WTC11 (cell line): ENCODE measurements at regions not wholly inside any gene's neighbourhood (a gene's known extent, or its start where the extent isn't known, plus 50 kb on each side); places are given as distances from the start of the nearest gene placed in this dataset.

Experiments used
- ATAC-seq: fragments of 200-7000 bp; cut with Tn5 transposase; 2 replicates; pipeline ENCODE4 v1.10.0; 2021; ENCODE audit warnings: mild to moderate bottlenecking, moderate library complexity
- CTCF ChIA-PET: fragments of 300-600 bp; sonication (Branson Sonifier 250); formaldehyde crosslinking; loops from one replicate; lab custom pipeline; 2021; ENCODE audit warnings: antibody characterized with exemption; lab: Charles Lee
- POLR2A ChIA-PET: fragments of 350-600 bp; sonication (Branson Sonifier 250); formaldehyde crosslinking; loops from one replicate; lab custom pipeline; 2021; ENCODE audit warnings: antibody characterized with exemption; lab: Charles Lee
- DNase-seq: peaks from one replicate; pipeline ENCODE4 v3.0.0; 2021; ENCODE audit warnings: low spot score
- H3K27ac Mint-ChIP-seq: 2 replicates; pipeline ENCODE4 v1.8.0; 2021; ENCODE audit warnings: mixed read lengths
- H3K27me3 Mint-ChIP-seq: 2 replicates; pipeline ENCODE4 v1.8.0; 2021; ENCODE audit warnings: low read depth, mild to moderate bottlenecking, moderate library complexity, mixed read lengths
- H3K36me3 Mint-ChIP-seq: 2 replicates; pipeline ENCODE4 v1.8.0; 2021; ENCODE audit warnings: mixed read lengths
- H3K4me1 Mint-ChIP-seq: 2 replicates; pipeline ENCODE4 v1.8.0; 2022; ENCODE audit warnings: mixed read lengths
- H3K4me3 Mint-ChIP-seq: 2 replicates; pipeline ENCODE4 v1.8.0; 2021; ENCODE audit warnings: mild to moderate bottlenecking, moderate library complexity, mixed read lengths
- H3K9me3 Mint-ChIP-seq: 2 replicates; pipeline ENCODE4 v1.8.0; 2021; ENCODE audit warnings: mixed read lengths
- AFF4 ChIP-seq: sonication (generic); formaldehyde crosslinking; IDR thresholded peaks from 2 replicates; pipeline ENCODE4 v1.8.1; 2023; ENCODE audit warnings: mild to moderate bottlenecking, missing genetic modification reagents, borderline replicate concordance
- E2F1 ChIP-seq: sonication (generic); formaldehyde crosslinking; IDR thresholded peaks from 2 replicates; pipeline ENCODE4 v1.8.0; 2022; ENCODE audit warnings: mild to moderate bottlenecking, missing genetic modification reagents
- MAX ChIP-seq: sonication (generic); formaldehyde crosslinking; IDR thresholded peaks from 2 replicates; pipeline ENCODE4 v1.8.0; 2022; ENCODE audit warnings: mild to moderate bottlenecking, missing genetic modification reagents
- MLX ChIP-seq: sonication (generic); formaldehyde crosslinking; IDR thresholded peaks from 2 replicates; pipeline ENCODE4 v1.8.1; 2023; ENCODE audit warnings: mild to moderate bottlenecking, missing genetic modification reagents, moderate library complexity
- MXD4 ChIP-seq: fragments of 250-450 bp; sonication (Bioruptor Pico); IDR thresholded peaks from 2 replicates; pipeline ENCODE4 v1.8.0; 2021; ENCODE audit warnings: mild to moderate bottlenecking, moderate library complexity, borderline replicate concordance
- NR1H2 ChIP-seq: sonication (generic); formaldehyde crosslinking; IDR thresholded peaks from 2 replicates; pipeline ENCODE4 v1.9.0; 2021; ENCODE audit warnings: mild to moderate bottlenecking, moderate library complexity, missing genetic modification reagents
- OVOL2 ChIP-seq: fragments of 250-450 bp; sonication (Bioruptor Pico); IDR thresholded peaks from 2 replicates; pipeline ENCODE4 v1.9.0; 2021; ENCODE audit warnings: mild to moderate bottlenecking, borderline replicate concordance
- TCF7 ChIP-seq: sonication (generic); formaldehyde crosslinking; IDR thresholded peaks from 2 replicates; pipeline ENCODE4 v1.8.0; 2022; ENCODE audit warnings: mild to moderate bottlenecking, low read depth, missing genetic modification reagents, moderate library complexity
- ZBTB21 ChIP-seq: sonication (generic); formaldehyde crosslinking; IDR thresholded peaks from 2 replicates; pipeline ENCODE4 v1.8.1; 2023; ENCODE audit warnings: mild to moderate bottlenecking, missing genetic modification reagents, borderline replicate concordance
- ZNF138 ChIP-seq: sonication (generic); formaldehyde crosslinking; conservative IDR thresholded peaks from 2 replicates; pipeline ENCODE4 v1.8.1; 2022; ENCODE audit warnings: mild to moderate bottlenecking, moderate library complexity, missing genetic modification reagents
- ZNF219 ChIP-seq: sonication (generic); formaldehyde crosslinking; IDR thresholded peaks from 2 replicates; pipeline ENCODE4 v1.8.0; 2023; ENCODE audit warnings: missing genetic modification reagents, mild to moderate bottlenecking, borderline replicate concordance
- ZNF232 ChIP-seq: sonication (generic); formaldehyde crosslinking; IDR thresholded peaks from 2 replicates; pipeline ENCODE4 v1.8.0; 2022; ENCODE audit warnings: mild to moderate bottlenecking, missing genetic modification reagents
- ZNF281 ChIP-seq: sonication (generic); formaldehyde crosslinking; IDR thresholded peaks from 2 replicates; pipeline ENCODE4 v1.8.0; 2023; ENCODE audit warnings: mild to moderate bottlenecking, missing genetic modification reagents
- ZNF396 ChIP-seq: fragments of 250-450 bp; sonication (Bioruptor Pico); IDR thresholded peaks from 2 replicates; pipeline ENCODE4 v1.8.0; 2021; ENCODE audit warnings: mild to moderate bottlenecking, moderate library complexity, borderline replicate concordance
- ZNF671 ChIP-seq: fragments of 250-450 bp; sonication (Bioruptor Pico); IDR thresholded peaks from 2 replicates; pipeline ENCODE4 v1.8.0; 2021; ENCODE audit warnings: mild to moderate bottlenecking
- TF ChIP-seq, protein P1 (sequence below): sonication (generic); formaldehyde crosslinking; IDR thresholded peaks from 2 replicates; pipeline ENCODE4 v1.8.1; 2022; ENCODE audit warnings: low read depth, mild to moderate bottlenecking, moderate library complexity, missing genetic modification reagents, borderline replicate concordance
- TF ChIP-seq, protein P2 (sequence below): sonication (generic); formaldehyde crosslinking; IDR thresholded peaks from 2 replicates; pipeline ENCODE4 v1.8.1; 2022; ENCODE audit warnings: missing genetic modification reagents, borderline replicate concordance

DNA sequence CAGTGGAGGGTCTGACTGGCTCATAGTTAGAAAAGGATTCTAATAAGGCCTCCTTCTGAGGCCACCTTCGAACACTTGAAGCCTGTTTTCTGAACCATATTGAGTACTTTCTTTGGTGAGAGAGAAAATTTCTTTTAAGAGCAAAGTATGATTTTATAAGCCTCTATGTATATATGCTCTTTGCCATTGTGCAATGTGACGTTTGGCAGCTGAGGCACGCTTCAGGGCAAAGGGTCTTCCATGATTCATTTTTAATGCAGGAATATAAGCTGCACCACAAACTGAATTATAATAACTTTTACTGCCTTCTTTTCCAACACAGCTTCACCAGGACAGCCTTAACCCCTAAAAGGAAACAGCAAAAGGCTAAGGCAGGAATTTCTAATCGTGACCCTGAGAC is 154.4 kb downstream of the TTLL2 start:
- ChIA-PET CTCF (interaction anchor here (0.7 kb wide), 1 partner anchor 316 kb away, joined by 3 read pairs; no protein-coding TSS in a partner anchor), POLR2A (no interaction called here)
- Mint-ChIP-seq H3K27me3 (no peaks in the 10 kb centered on the region; the same call in 1 of the 2 replicates), H3K4me1 (peaks cover 63% of the 10 kb centered on the region), H3K4me3 (no peak overlapping the region), H3K9me3 (peaks cover 4% of the 10 kb centered on the region), H3K36me3 (no peaks in the 10 kb centered on the region), H3K27ac (no peak overlapping the region)
- ATAC-seq (no peak), DNase-seq (no peak)
- TF ChIP-seq MLX (no peak), MXD4 (no peak), E2F1 (CRISPR knock-in tag) (no peak), ZNF396 (no peak), OVOL2 (no peak), TCF7 (no peak), ZNF281 (CRISPR knock-in tag) (no peak), AFF4 (CRISPR knock-in tag) (no peak), ZNF219 (CRISPR knock-in tag) (no peak), ZNF232 (CRISPR knock-in tag) (no peak), NR1H2 (CRISPR knock-in tag) (no peak), ZBTB21 (CRISPR knock-in tag) (no peak), ZNF138 (CRISPR knock-in tag) (no peak), MAX (CRISPR knock-in tag) (no peak), ZNF671 (CRISPR knock-in tag) (no peak)
- TF ChIP-seq, protein P1, sequence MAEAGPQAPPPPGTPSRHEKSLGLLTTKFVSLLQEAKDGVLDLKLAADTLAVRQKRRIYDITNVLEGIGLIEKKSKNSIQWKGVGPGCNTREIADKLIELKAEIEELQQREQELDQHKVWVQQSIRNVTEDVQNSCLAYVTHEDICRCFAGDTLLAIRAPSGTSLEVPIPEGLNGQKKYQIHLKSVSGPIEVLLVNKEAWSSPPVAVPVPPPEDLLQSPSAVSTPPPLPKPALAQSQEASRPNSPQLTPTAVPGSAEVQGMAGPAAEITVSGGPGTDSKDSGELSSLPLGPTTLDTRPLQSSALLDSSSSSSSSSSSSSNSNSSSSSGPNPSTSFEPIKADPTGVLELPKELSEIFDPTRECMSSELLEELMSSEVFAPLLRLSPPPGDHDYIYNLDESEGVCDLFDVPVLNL (CRISPR knock-in tag): no peak
- TF ChIP-seq, protein P2, sequence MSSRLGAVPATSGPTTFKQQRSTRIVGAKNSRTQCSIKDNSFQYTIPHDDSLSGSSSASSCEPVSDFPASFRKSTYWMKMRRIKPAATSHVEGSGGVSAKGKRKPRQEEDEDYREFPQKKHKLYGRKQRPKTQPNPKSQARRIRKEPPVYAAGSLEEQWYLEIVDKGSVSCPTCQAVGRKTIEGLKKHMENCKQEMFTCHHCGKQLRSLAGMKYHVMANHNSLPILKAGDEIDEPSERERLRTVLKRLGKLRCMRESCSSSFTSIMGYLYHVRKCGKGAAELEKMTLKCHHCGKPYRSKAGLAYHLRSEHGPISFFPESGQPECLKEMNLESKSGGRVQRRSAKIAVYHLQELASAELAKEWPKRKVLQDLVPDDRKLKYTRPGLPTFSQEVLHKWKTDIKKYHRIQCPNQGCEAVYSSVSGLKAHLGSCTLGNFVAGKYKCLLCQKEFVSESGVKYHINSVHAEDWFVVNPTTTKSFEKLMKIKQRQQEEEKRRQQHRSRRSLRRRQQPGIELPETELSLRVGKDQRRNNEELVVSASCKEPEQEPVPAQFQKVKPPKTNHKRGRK (CRISPR knock-in tag): no peak
